Vagina (tissue), 2 donors: ENCODE measurements at regions not wholly inside any gene's neighbourhood (a gene's known extent, or its start where the extent isn't known, plus 50 kb on each side); places are given as distances from the start of the nearest gene placed in this dataset.
"Not testable (repeated sequence)": the region's sequence is repeated elsewhere in the genome, so short reads cannot be mapped to it uniquely, and the experiment has no call there.

ENCODE experiments used
- POLR2AphosphoS5 ChIP-seq, 2 donors: sonication (generic); formaldehyde crosslinking; IDR thresholded peaks; one replicate each; pipeline ENCODE4 v1.9.0; 2017; ENCODE audit warnings: antibody characterized with exemption in 2 of 2, mild to moderate bottlenecking in 2 of 2, low read depth in 1 of 2; ENCODE audit not compliant: insufficient read depth in 1 of 2
- TF ChIP-seq, protein P1 (sequence below), 3 experiments: fragments of 450-650 bp in 2 of 3; fragments of 200-600 bp in 1 of 3; sonication (generic) in 1 of 3; IDR thresholded peaks; one replicate each; pipeline ENCODE4 v1.5.1; 2017 to 2019; ENCODE audit warnings: antibody characterized with exemption in 3 of 3, mild to moderate bottlenecking in 2 of 3, moderate library complexity in 2 of 3

DNA sequence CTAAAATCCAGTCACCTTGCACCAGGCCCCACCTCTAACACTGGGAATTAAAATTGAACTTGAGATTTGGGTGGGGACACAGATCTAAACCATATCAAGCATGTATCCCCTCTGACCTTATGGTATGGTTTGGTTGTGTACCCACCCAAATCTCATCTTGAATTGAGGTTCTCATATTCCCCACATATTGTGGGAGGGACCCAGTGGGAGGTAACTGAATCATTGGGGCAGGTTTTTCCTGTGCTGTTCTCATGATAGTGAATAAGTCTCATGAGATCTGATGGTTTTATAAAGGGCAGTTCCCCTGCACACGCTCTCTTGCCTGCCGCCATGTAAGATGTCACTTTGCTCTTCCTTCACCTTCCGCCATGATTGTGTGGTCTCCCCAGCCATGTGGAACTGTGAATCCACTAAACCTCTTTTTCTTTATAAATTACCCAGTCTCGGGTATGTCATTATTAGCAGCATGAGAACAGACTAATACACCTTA lies 451.7 kb downstream of the PCNX1 start:
- TF ChIP-seq, protein P1, sequence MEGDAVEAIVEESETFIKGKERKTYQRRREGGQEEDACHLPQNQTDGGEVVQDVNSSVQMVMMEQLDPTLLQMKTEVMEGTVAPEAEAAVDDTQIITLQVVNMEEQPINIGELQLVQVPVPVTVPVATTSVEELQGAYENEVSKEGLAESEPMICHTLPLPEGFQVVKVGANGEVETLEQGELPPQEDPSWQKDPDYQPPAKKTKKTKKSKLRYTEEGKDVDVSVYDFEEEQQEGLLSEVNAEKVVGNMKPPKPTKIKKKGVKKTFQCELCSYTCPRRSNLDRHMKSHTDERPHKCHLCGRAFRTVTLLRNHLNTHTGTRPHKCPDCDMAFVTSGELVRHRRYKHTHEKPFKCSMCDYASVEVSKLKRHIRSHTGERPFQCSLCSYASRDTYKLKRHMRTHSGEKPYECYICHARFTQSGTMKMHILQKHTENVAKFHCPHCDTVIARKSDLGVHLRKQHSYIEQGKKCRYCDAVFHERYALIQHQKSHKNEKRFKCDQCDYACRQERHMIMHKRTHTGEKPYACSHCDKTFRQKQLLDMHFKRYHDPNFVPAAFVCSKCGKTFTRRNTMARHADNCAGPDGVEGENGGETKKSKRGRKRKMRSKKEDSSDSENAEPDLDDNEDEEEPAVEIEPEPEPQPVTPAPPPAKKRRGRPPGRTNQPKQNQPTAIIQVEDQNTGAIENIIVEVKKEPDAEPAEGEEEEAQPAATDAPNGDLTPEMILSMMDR (IDR thresholded peaks at IDR 0.05), result not testable (repeated sequence)
- not testable (repeated sequence) for TF ChIP-seq POLR2AphosphoS5 (IDR thresholded peaks at IDR 0.05; ENCODE audit: insufficient read depth in 1 of 2, low read depth in 1 of 2)
